GM18870 (cell line): ENCODE measurements at regions not wholly inside any gene's neighbourhood (a gene's known extent, or its start where the extent isn't known, plus 50 kb on each side); places are given as distances from the start of the nearest gene placed in this dataset.
"Not testable (repeated sequence)": the region's sequence is repeated elsewhere in the genome, so short reads cannot be mapped to it uniquely, and the experiment has no call there.

Source experiments
- ATAC-seq: cut with Tn5 transposase; IDR thresholded peaks from one replicate; pipeline ENCODE4 v1.9.1; 2021; ENCODE audit warnings: moderate library complexity; ENCODE audit not compliant: unreplicated experiment

DNA sequence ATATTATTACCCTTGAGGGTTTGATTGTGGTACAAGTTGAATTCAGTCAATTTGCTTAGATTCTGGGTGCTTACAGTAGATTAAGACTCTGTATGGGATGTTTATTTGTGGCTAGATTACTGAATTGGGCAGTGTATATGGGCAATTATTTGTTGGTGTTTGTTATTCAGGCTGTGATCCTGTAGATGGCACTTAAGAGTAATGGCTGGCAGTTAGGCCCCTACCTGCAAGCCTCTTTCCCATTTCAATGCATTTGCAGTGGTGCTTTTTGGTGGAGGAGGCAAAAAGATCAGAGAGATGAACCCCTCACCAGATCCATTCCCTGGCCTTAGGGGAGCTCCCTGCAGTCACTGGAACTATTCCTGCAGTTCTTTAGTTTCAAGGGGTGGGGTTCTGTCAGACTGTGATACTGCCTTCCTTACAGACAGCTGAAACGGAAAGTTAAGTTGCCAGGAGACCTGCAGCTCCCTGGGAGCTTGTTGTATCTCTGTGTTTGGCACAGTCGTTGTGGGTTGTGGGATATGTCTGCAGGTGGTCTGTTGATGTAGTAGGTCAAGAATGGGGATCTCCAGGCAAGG lies 199.5 kb downstream of the AASDHPPT start:
- no peak for ATAC-seq

- ATAC-seq, result no peak
Observed at GRCh38 chr11:106277484-106277883, 200.0 kb downstream of the AASDHPPT start.

DNA sequence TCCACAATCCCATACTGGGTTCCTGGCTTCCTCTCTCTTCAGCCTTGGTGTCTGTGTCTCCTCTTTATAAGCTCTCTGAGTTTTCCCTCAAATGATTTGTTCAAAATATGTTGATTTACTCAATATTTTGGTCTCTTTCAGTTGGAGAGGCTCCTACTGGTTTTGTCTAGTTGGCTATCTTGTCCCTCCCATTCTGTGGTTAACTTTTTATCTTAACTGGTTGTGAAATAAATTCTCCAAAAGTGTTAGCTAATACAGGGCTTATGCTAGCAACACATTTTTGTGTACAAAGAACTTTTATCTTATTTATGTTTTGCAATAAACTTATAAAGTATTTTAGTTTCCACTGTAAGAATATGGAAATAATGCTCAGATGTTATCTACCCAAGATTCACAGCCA lies 200.9 kb downstream of the AASDHPPT start:
- ATAC-seq, result no peak

DNA sequence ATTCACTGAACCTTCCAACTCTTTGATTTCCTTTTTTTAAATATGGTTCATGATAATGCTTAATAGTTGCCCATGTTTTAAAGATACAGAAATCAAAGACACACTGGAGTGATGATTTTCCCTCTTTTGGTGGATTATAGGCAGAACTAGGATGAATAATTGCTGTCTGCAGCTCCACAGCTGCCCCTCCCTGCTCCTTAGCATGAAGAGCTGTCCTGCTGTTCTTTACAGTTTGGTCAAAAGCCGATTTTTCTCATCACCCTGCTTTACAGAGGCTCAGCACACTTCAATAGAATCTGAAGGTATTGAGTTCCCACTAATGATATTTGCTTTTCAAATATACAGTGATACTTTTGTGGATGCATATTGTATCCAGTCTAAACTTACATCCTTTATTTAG lies 202.6 kb downstream of the AASDHPPT start:
- ATAC-seq, result no peak

- no peak for ATAC-seq
Observed at GRCh38 chr11:106281455-106282173, 204.2 kb downstream of the AASDHPPT start.

DNA sequence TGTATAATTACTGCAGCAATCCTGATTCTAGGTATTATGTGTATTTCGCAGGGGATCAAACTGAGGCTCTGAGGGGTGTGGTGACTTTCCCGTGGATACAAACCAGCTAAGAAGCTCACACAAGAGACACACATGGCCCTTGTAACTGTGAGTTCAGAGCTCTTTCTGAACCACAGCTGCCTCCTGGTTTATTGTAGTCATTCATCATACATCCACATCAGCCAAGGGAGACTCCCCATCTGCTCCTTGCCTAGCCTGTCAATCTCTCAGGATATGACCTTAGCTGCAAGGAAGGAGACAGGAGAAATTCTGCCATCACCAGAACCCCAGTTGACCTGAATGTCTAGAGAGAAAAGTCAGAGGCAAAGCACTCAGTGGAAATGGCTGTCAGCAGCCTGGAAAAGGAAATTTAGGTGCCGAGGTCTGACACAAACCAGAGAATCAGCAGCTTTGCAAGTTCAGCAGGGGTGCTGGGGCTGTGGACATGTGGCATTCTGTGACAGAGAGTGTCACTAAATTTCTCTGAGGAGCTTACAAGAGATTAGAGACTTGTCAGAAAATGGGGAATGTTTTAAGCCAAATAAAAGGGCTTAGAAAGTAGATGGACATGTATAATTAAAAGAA lies 209.5 kb downstream of the AASDHPPT start:
- no peak for ATAC-seq

- ATAC-seq, result no peak
Observed at GRCh38 chr11:106288057-106288456, 210.6 kb downstream of the AASDHPPT start.

GRCh38 chr11:106288822-106289387 lies 211.4 kb downstream of the AASDHPPT start:
- no peak for ATAC-seq

- no peak for ATAC-seq
Observed at GRCh38 chr11:106292526-106292925, 215.1 kb downstream of the AASDHPPT start.

DNA sequence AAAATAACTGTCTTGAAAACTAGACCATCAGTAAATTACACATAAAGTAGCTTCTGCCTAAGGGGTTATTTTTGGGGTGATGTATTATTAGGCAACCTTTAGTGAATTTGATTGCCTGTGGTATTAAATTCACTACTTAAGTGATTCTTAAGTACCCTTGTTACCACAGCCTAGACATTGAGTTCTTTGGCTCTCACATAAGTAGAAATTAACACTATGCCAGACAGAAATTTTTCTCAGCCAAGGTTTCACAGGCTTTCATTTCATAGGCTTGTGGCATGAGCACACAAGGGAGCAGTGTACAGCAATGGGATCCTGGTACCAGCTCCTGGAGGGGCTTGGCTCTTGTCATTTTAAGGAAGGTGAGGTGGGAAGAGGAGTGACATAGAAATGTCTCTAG lies 218.5 kb downstream of the AASDHPPT start:
- no peak for ATAC-seq

- ATAC-seq, result no peak
Observed at GRCh38 chr11:106302416-106302815, 225.0 kb downstream of the AASDHPPT start.

DNA sequence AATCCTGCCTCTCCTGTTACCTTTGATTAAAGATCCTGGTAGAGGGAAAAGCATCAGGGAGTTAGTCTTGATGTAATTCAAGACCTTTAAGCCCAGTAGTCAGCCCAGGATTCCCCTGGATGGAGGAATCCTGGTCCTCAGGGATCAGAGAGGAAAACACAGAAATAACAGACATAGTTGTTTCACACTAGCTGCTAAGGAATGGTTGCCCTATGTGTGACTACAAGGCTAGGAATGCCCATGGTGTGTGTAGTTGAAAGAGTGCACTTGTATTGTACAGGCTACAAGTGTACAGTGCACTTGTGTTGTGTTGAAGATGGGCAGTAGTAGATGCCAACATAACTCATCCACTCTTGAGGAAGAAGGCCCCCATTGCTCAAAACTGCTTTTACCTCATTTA lies 226.8 kb downstream of the AASDHPPT start:
- no peak for ATAC-seq

DNA sequence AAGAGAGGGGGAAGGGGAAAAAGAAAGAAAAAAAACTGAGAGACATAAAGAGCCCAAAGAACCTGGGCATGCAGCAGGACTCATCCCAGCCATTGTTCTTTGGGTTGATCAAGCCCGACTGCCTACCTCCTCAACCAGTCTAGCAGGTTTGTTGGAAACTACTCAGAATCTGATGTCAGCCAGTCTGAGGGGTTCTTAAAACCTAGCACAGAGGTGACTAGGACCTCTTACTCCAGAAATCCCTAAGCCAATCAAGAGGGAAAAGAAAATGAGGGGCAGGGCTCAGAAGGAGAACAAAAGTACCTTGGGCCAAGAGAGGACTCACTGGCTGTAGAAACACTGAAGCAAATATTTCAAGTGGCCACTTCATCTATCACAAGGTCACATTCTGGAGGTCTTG lies 228.0 kb downstream of the AASDHPPT start:
- no peak for ATAC-seq

DNA sequence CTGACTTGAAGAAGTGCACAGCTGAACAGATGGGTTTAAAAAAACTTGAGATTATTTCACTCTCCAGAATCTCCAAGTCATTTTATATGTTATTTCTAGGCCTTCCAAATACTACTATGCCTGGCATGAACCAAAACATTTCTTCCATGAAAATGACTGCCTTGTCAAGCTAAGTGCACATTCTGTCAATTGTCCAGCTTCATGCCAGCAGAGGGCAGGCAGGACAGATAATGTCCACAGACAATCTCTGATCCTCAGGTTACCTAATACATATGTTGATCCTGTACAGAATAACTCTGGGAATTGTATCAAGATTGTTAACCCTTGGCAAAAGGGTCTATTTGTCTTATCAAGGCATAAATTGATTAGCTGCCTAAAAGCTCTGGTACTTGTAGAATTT lies 229.5 kb downstream of the AASDHPPT start:
- no peak for ATAC-seq

- ATAC-seq, result no peak
Observed at GRCh38 chr11:106309070-106309684, 231.7 kb downstream of the AASDHPPT start.

- no peak for ATAC-seq
Observed at GRCh38 chr11:106311531-106312230, 234.2 kb downstream of the AASDHPPT start.

- ATAC-seq, result not testable (repeated sequence)
Observed at GRCh38 chr11:106317208-106317773, 239.8 kb downstream of the AASDHPPT start.

- ATAC-seq, result no peak
Observed at GRCh38 chr11:106321601-106322000, 244.1 kb downstream of the AASDHPPT start.

DNA sequence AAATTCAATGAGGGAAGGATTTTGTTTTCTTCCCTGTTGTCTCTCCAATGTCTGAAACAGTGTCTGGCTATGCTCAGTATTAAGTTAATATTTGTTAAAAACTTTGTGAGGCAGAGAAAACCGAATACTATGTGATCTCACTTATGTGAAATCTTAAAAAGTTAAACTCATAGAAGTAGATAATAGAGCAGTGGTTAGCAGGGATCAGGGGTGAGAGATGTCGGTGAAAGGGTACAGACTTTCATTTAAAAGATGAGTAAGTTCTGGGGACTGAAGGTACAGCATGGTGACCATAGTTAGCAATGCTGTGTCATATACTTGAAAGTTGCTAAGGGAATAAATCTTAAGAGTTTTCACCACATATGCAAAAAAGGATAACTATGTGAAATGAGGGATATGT lies 244.6 kb downstream of the AASDHPPT start:
- no peak for ATAC-seq

DNA sequence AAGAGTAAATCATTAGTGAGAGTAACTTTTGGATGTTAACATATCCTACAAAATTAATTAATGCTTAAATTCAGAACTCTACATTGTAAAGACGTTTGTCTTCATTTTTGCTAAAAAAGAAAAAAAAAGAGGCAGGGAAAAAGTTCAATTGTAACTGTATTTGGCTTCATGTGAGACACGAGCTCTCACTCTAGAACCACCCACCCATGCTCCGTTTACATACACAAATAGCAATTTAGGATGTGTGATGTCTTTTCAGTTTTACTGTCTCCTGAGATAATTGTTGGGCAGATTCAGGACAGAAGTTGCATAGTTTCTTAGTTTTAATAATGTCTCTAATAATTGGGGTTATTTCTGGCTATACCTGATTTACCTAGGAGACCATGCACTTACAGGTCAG lies 248.6 kb downstream of the AASDHPPT start:
- no peak for ATAC-seq

- ATAC-seq, result no peak
Observed at GRCh38 chr11:106327134-106327533, 249.7 kb downstream of the AASDHPPT start.
